NCI-H128 (cell line): ENCODE measurements at regions not wholly inside any gene's neighbourhood (a gene's known extent, or its start where the extent isn't known, plus 50 kb on each side); places are given as distances from the start of the nearest gene placed in this dataset.
A peak's percentile ranks its signal among the peaks of the same experiment; 100 is the strongest.

Experiments used
- DNase-seq: peaks from one replicate; lab custom pipeline; 2025; ENCODE audit not compliant: unreplicated experiment; lab: John Stamatoyannopoulos, UW

DNA sequence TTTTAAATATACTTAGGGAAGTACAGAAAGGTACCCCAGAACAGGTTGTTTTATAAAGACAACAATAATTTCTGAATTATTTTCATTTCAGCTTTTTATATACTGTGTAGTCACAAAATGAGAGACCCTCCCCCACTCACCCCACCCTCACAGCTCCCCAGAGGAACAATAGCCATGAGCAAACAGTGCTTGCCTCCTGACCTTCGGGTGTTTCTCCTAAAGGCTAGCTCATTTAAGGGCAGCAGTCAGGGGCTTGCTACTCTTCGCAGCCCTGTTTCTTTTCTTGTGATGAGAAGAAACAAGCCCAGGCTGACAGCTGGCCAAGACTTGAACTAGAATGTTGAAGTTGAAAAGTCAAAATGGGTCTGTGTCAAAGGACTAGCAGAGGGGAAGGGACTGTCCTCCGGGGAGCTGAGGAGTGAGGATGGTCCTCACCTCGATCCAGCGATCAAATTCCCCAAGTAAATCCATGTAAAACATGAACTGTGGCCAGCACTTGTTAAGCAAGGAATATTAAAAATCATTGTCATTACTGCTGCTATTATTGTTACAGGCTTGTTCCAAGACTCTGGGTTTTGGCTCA is 133.8 kb upstream of the ARHGAP5 start:
- DNase-seq: no peak

DNA sequence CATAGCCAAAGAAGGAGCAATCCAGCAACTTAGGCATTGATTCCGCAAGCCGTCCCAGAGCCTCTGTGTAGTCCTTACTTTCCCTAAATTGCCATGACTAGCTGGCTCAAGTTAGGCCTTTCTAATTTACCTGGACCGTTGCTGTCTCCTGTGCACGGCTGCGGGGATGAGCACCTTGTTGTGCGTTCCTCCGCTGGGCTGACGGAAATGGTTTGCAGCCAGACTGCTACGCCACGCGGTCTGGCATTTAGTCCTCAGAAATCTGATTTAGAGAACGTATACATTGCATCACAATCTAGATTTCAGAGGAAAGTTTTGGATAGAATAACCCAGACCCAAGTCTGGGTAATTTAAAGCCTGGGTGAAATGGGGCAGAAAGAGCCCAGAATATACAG is 133.2 kb upstream of the ARHGAP5 start:
- DNase-seq: no peak

DNA sequence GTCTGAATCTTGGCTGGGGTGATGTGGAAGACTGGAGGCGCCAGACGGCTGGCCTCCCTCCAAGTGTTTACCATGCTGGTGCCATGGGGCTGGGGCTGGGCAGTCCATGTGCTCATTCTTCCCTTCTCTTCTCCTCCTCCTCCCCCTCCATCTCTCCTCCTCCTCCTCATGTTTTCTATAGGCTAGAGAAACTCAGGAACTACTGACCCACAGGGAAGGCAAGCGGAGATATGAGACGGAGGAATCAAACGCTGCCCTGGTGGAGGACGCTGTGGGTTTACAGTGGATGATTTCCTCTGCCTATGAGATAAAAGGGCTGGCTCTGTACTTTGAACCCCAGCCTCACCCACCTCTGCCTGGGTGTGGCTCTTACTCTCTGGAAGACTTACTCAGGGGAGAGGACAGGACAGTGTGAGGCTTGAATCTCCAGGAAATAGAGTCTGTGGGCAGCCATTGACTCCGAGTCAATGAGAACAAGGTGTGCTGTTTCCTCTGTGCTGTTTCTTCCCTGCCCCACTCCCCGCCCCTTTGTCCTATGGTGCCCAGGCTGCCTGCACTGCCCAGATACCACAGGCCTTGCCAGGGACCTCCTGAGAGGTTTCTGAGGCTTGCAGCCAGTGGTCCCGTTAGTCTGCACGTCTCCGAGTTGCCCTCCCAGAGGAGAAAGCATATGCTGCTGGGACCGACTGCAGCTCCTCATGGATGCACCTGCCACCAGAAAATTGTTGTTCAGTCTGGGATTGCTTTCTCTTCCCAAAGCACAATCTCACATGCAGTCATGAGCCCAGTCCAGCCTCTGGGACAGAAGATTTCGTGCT is 132.6 kb upstream of the ARHGAP5 start:
- no peak for DNase-seq

DNA sequence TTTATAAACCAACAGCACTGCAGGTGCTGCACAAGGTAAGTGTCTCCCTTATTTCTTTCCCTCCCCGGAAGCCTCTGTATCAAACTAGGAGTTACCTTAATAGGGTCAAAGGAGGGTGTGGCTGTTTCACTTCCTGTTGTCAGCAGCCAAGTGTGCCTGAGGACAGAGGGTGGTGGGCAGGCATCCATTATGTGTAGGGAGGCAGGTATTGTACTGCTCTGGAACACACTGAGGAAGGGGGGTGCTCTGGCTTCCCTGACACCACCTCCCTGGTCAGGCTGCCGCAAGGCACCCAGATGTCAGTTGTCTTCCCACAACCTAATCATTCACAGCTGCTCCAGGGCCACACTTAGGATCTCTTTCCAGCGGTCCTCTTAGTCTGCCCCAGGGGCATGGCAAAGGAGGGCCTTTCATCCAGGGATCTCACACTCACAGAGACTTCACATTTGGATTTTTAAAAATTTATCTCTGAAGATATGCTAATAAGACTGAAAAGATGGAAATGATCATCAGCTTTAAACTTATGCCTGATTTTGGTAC is 132.0 kb upstream of the ARHGAP5 start:
- no peak for DNase-seq

DNA sequence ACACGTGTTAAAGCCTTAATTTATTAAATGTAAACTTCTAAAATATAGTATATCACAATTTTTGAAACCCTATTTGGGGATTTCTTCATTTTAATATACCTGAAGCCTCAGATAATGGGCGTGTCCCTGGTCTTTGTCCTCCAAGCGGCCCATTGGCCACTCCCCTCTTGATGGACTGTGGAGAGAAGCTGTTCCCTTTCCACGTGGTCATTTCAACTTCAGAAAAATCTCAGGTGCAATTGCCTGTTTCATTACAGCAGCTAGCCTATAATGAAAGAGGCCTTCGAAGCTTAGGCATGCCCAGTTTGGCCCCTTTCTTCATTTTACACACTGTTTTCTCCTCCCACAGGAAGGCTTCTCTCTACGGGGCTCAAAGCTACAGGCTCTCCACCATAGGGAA is 131.4 kb upstream of the ARHGAP5 start:
- DNase-seq: no peak

DNA sequence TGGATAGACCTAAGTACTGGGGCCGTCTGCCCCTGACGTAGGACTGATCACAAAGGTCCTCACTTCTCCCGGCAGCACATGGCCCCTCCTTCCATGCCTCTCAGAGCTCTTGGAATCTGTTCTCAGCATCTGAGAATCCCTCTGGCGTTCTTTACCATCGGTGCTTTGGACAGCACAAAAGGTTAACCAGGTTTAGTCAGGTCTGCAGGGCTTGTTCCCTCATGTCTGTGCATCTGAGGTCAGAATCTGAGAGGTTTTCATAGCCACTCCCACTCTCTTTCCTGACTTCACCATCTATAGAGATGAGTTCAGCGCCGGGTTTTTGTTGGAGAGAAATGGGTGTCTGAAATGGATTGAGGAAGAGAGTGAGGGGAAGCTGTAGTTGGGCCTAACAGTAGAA is 130.0 kb upstream of the ARHGAP5 start:
- DNase-seq: no peak

DNA sequence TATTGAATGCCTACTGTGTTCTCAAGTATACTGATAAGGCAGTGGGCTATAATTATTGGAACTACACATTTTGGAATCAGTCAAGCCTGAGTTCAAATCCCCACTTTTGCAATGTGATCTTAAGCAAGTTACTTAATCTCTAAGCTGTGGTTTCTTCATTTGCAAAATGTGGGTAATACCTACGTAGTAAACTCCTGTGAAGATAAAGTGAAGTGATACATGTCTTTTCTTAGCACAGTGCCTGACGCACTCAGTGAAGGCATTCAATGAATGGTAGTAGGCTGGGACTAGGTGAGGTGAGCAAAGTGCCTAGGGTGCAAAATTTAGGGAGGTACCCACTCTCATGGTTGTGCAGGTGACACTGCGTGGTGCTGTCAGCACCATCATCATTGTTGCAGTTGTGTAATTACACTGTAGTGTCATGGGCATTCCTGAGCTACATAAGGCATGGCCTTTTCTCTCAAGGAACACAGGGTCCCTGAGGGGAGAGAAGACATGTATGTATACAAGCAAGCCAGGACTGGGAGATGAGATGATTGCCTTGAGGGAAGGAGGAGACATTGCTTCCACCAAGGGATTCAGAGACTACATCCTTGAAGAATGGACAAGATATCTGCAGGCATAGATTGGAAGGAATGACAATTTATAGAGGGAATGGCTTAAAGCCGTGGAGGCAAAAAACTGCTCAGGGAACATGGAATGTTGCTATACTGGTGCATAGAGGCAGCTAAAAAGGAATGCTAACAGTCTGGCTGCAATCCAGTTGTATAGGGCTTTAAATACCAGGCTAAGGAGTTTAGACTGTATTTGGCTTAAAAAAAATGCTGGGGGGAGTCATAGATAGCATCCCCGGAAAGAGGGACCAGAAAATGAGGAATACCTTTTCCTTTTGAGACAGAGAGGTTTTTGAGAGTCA is 129.2 kb upstream of the ARHGAP5 start:
- DNase-seq: no peak

DNA sequence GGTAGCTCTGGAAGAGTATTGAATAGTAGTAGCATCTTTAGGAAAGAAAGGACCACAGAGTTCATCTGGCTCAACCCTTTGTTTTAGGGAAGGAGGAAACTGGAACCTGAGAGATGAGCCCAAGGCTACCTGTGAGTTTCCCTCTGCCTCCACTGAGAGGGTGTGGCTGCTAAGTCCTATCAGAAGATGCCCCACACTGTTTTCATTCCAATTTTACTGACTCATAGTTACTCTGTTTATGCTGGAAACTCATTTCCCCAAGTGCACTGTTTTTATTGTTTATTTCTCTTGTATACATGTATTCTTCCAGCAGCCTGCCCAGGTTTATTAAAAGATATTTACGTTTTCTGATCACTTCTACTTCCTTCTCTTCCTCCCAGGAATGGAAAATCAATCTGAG is 127.4 kb upstream of the ARHGAP5 start:
- DNase-seq: no peak

DNA sequence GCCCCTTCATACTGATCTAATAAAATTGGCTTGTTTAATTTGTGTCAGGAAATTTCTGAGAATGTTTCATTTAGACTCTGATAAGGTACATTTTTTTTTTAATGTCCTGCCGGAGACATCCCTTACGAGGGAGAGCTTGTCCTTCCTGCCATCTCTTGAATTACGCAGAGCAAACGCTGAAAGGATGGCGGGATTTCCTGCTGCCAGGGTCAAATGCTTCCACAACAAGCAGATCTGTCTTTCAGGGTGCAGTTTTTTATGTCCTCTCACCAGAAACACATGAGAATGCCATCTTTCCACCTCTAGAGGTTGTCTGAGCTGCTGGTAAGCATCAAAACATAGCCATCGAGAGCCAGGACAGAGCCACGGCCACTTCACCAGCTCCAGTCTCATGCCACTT is 126.8 kb upstream of the ARHGAP5 start:
- no peak for DNase-seq

DNA sequence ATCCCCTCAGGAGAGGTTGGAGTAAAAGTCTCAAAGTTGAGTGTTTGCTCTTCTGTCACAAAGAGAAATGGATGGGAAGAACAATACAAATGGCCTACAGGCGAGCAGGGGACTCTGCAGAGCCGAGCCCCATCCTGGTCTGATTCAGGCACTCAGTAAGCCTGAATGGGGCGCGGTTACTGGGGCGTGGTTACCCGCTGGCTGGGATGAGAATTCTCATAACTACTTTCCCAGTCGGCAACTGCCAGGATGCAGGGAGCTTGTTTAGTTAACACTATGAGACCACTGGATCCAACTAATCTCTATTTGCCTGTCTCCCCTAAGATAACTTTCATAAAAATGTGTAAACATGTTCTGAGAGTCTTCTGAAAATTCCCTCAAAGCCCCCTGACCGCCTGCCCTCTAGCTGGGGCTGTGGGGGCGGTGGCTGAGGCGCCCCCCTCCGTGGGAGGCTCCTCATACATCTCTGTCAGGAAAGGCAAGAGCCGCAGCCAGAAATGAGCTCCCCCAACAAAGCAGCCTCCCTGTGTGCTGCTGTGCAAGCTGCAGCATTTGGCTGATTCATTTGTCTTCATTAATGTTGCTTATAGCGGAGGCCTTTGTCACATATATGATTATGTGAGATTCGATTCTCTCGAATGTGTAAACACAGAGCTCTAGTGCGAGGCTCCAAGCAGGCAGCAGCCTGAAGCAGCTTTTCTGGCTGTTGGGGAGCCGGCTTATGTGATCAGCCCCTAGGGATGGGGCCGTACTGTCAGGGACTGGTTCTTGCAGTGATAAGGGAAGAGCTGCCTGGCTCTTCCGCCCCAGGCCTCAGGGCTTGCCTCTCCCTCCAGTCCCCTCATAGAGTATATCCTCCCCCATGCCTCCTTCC is 126.1 kb upstream of the ARHGAP5 start:
- peak; percentile 24 for DNase-seq

DNA sequence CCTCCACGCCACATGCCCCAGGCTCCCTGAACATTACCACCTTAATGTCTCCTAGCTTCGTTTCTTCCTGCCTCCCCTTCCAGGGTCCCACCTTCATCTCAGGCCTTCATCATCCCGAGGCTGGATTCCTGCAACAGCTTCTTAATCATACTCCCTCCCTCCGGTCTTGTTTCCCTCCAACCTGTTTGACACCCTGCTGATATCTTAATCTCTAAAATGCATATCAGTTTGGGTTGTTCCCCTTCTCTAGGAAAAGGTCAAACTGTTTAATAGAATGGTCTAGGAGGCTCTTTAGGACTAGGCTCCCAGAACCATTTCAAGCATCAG is 125.5 kb upstream of the ARHGAP5 start:
- DNase-seq: no peak

DNA sequence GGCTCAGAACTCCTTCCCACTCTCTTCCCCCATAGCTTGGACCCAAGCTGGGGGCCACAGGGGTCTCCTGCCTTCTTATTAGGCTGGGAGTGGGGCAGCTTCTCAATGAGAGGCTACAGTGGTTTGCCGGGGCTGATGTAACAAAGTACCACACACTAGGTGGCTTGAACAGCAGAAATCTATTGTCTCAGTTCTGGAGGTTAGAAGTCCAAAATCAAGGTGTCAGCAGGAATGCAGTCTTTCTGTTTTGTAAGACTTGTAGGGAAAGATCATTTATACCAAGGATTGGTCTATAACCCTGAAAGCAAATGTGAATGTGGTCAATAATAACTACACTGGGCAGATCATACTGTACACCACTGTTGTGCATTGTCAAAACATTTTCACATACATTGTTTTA is 124.5 kb upstream of the ARHGAP5 start:
- no peak for DNase-seq

DNA sequence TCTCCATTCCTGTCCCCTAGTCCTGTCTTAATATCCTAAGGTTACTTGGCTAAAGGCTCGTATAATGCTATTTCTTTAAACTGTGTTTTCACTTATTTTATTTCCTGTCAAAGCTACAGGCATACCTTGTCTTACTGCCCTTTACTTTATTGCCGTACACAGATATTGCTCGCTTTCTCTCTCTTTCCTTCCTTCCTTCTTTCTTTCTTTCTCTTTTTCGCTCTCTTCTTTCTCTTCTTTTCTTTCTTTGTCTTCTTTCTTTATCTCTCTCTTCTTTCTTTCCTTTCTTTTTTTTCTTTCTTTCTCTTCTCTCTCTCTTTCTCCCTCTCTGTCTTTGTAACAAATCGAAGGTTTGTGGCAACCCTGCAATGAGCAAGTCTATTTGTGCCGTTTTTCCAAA is 123.9 kb upstream of the ARHGAP5 start:
- no peak for DNase-seq

DNA sequence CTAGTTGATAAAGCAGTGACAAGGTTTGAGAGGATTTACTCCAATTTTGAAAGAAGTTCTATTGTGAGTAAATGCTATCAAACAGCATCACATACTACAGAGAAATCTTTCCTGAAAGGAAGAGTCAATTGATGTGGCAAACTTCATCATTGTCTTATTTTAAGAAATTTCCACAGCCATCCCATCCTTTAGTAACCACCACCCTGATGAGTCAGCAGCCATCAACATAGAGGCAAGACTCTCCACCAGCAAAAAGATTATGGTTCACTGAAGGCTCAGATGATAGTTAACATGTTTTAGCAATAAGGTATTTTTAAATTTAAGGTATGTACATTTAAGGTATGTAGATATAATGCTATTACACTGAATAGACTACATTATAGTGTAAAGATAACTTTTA is 122.1 kb upstream of the ARHGAP5 start:
- no peak for DNase-seq

DNA sequence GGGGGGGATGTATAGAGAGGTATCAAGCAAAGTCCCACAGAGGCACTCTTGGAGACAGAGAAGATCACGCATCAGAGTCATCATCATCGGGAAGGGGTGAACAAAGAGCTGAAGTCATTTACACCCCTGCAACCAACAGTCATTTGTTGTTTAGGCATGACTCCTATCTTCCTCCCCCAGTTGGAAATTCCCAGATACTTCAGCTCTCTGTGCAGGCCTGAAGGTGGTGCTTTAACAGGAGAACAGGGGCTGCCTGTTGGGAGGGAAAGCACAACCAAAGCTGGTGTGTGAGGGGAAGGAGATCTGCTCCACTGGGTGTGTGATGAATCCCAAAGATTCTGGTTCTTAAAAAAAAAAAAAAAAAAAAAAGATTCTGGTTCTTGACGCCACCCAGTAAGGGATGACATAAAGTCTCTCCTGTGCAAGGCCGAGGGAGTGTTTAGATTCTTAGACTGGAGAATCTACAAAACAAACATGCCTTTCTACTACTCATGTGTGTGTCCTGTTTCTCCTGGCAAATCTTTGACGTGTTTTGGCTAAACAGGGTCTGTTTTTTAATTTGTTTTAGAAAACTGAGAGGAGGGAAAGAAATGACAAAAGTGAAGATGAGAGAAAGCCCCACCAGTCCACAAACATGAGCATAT is 121.0 kb upstream of the ARHGAP5 start:
- DNase-seq: no peak

DNA sequence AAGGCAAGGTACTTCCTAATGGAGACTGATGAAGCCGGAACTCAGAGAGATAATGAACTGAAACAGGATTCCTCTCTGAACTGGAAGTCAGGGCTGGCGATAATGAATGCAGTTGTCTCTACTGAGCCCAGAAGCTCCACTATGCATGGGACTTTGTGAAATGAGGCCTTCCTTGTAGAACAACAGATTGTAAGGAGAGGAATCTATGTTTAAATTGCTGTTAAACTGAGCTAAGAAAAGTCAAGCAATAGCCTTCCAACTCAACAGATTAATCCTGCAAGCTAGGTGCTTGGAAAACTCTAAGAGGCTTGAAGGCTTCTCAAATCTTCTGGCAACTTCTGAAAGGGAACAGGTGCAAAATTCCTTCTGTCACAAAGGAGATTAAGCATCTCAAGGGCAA is 119.5 kb upstream of the ARHGAP5 start:
- no peak for DNase-seq

DNA sequence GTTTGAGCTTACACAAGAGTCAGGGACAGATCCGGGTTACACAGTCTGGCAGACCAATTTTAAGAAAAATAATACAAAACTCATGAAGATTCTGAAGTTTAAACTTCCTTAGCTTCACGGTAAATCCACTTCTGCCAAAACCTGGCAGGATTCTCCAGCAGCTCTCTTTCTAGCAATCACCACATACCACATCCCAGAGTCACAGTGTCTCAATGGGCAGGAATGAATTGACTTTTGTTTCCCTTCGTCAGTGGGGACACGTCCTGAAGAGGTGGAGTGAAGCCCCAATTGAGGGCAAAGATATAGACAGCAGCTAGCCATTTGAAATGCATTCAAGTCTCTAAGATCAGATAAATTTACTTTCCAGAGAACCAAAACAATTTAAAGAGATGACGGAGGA is 117.1 kb upstream of the ARHGAP5 start:
- no peak for DNase-seq

DNA sequence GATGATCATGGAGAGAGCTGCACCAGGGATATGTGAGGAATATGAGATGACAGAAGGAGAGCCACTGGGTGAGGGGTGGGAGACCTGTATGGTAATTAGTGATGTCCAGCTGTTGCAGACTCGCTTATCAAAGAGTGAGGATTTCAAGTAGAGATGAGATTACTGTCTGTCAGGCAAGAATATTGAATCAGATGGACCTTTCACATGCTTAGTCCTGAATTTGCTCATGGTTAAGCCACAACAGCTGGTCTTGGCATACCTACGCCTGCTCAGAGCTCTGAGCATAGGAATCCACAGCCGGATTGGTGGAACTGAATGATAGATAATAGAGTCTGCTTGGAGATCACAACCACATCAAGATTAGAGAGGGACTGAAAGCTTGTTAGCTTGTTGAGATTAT is 115.2 kb upstream of the ARHGAP5 start:
- no peak for DNase-seq

DNA sequence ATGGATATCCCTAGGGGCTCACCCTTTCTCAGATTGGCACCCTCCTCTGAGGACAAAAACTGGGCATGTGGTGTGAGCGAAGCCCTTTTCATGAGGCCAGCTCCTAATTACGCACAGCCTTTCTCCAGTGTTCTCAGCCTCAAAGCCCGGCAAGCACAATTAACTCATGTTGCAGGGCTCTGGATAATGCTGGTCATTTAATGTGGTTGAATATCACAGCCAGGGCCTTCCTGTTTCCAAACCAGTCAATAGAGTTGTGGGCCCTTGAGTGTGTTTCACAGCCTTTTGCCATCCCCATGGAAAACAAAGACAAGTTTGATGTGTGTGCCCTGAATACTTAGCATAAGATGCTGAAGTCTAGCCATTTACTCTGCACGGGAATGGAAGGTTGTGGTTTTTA is 114.2 kb upstream of the ARHGAP5 start:
- no peak for DNase-seq

DNA sequence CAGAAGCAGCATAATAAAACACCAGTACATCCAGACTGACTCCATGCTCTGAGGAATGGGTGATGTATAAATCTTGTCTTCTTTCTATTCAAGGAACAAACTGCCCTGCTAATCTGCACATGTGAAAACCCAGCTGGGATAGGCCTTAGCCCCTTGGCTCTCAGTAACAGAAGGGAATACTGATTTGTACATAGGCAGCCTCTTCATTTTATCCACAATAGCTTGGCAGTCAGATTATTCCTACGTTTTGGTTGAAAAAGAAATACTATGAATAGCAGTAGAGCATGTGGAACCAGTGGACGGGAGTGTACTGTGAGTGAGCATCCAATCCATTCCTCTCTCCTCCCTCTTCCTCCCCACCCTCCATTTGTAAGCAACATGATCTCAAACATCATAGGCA is 113.5 kb upstream of the ARHGAP5 start:
- no peak for DNase-seq
